ENCODE measurements at regions not wholly inside any gene's neighbourhood (a gene's known extent, or its start where the extent isn't known, plus 50 kb on each side); places are given as distances from the start of the nearest gene placed in this dataset.

DNA sequence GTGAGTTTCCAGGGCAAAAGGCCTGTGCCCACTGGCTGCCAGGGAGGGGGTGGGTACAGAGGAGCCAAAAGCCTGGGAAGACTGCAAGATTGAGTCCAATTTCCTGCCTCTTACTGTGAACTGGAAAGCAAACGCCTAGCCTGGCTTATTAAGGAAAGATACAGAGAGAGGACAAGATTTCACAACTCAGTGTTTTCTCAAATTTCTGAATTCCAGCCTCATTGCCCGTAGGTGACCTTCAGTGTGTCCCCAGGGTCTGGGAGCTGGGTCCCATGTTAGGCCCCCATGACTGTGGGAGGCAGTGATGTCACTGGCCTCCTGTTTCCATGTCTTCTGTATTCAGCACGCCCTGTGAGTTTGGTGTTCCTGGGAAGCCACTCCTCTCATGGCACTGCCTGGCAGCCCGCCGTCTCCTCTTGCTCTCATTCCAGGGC, 60.6 kb upstream of the PTPN3 start:
- H3K9ac ChIP-seq (ENCODE audit: low read depth, low read length): no peak overlapping the region
- H2BK120ac ChIP-seq (ENCODE audit: low read depth, low read length): no peak overlapping the region
- H2AK9ac ChIP-seq (replicated peaks; ENCODE audit: low read depth, low read length, poor library complexity): no peak overlapping the region
- no peaks in the 10 kb centered on the region for H3K79me1 ChIP-seq (ENCODE audit: low read depth in 1 of 2, low read length in 2 of 2)
- no TSS peak for BruUV-seq (replicated peaks)
- ChIA-PET POLR2A (ENCODE audit: unreplicated experiment) (no interaction called here), CTCF (no interaction called here)
- H2AK5ac ChIP-seq (ENCODE audit: low read depth, low read length): no peak overlapping the region
- no peak for DNase-seq
- no peak overlapping the region for H2AFZ ChIP-seq (replicated peaks; ENCODE audit: low read length, poor library complexity)
- H3K9me1 ChIP-seq (ENCODE audit: insufficient read depth, low read length): no peaks in the 10 kb centered on the region
- H3K9me3 ChIP-seq (ENCODE audit: control insufficient read depth, insufficient read depth, low read length): no peaks in the 10 kb centered on the region
- H3K4me1 ChIP-seq (ENCODE audit: control insufficient read depth, insufficient read depth, low read length): no peaks in the 10 kb centered on the region
- no peak overlapping the region for H3K18ac ChIP-seq (ENCODE audit: low read depth, low read length)
- H3K4me2 ChIP-seq (ENCODE audit: low read depth, low read length): no peak overlapping the region
- H3K27me3 ChIP-seq (ENCODE audit: control insufficient read depth, insufficient read depth, low read length): peaks cover 41% of the 10 kb centered on the region
- intact Hi-C loops (cut with micrococcal nuclease) (no loop called here), in situ Hi-C loops (cut with MboI; ENCODE audit: low sequenced_read_pairs) (no loop called here), dilution Hi-C loops (cut with HindIII; ENCODE audit: low sequenced_read_pairs, unreplicated experiment) (no loop called here)
- H3K4me3 ChIP-seq (ENCODE audit: insufficient read depth, low read depth, low read length): no peak overlapping the region
- no peak overlapping the region for H2BK15ac ChIP-seq (ENCODE audit: low read depth, low read length)
- WGBS, 2 experiments (ENCODE audit: extremely low coverage in 2 of 2, insufficient read length in 1 of 2): 79% methylated on average over 4 of the region's 5 CpGs; no CpG with 5 or more reads in 1 of the 2 experiments
- H4K91ac ChIP-seq (ENCODE audit: insufficient read depth, low read depth, low read length): no peak overlapping the region
- H3K27ac ChIP-seq (ENCODE audit: insufficient read depth, low read length): no peak overlapping the region
- H4K20me1 ChIP-seq (ENCODE audit: insufficient read depth, low read length): no peaks in the 10 kb centered on the region
- TF ChIP-seq MAFK (IDR thresholded peaks at IDR 0.05; ENCODE audit: low read depth, low read length) (no peak), MAZ (IDR thresholded peaks at IDR 0.05; ENCODE audit: borderline replicate concordance, low read depth, low read length) (no peak), MXI1 (IDR thresholded peaks at IDR 0.05; ENCODE audit: borderline replicate concordance, low read depth, low read length) (no peak), POLR2A (IDR thresholded peaks at IDR 0.05; ENCODE audit: low read depth, low read length) (no peak), RFX5 (IDR thresholded peaks at IDR 0.05; ENCODE audit: low read depth, low read length) (no peak), RCOR1 (IDR thresholded peaks at IDR 0.05; ENCODE audit: insufficient replicate concordance, low read length) (no peak), BHLHE40 (IDR thresholded peaks at IDR 0.05; ENCODE audit: low read depth, low read length) (no peak), CHD1 (IDR thresholded peaks at IDR 0.05; ENCODE audit: low read depth, low read length) (no peak), SMC3 (IDR thresholded peaks at IDR 0.05; ENCODE audit: low read depth, low read length) (no peak), NFE2L2 (IDR thresholded peaks at IDR 0.05; ENCODE audit: low read depth, low read length) (no peak), RAD21 (IDR thresholded peaks at IDR 0.05; ENCODE audit: low read length) (no peak), FOS (IDR thresholded peaks at IDR 0.05; ENCODE audit: low read depth, low read length) (no peak), CEBPB (IDR thresholded peaks at IDR 0.05; ENCODE audit: low read depth, low read length) (no peak)
- TF ChIP-seq, protein P1, sequence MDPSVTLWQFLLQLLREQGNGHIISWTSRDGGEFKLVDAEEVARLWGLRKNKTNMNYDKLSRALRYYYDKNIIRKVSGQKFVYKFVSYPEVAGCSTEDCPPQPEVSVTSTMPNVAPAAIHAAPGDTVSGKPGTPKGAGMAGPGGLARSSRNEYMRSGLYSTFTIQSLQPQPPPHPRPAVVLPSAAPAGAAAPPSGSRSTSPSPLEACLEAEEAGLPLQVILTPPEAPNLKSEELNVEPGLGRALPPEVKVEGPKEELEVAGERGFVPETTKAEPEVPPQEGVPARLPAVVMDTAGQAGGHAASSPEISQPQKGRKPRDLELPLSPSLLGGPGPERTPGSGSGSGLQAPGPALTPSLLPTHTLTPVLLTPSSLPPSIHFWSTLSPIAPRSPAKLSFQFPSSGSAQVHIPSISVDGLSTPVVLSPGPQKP (IDR thresholded peaks at IDR 0.05; ENCODE audit: borderline replicate concordance, low read depth, low read length): no peak
- TF ChIP-seq, protein P2, sequence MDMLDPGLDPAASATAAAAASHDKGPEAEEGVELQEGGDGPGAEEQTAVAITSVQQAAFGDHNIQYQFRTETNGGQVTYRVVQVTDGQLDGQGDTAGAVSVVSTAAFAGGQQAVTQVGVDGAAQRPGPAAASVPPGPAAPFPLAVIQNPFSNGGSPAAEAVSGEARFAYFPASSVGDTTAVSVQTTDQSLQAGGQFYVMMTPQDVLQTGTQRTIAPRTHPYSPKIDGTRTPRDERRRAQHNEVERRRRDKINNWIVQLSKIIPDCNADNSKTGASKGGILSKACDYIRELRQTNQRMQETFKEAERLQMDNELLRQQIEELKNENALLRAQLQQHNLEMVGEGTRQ (IDR thresholded peaks at IDR 0.05; ENCODE audit: low read depth, low read length): no peak
- TF ChIP-seq, protein P3, sequence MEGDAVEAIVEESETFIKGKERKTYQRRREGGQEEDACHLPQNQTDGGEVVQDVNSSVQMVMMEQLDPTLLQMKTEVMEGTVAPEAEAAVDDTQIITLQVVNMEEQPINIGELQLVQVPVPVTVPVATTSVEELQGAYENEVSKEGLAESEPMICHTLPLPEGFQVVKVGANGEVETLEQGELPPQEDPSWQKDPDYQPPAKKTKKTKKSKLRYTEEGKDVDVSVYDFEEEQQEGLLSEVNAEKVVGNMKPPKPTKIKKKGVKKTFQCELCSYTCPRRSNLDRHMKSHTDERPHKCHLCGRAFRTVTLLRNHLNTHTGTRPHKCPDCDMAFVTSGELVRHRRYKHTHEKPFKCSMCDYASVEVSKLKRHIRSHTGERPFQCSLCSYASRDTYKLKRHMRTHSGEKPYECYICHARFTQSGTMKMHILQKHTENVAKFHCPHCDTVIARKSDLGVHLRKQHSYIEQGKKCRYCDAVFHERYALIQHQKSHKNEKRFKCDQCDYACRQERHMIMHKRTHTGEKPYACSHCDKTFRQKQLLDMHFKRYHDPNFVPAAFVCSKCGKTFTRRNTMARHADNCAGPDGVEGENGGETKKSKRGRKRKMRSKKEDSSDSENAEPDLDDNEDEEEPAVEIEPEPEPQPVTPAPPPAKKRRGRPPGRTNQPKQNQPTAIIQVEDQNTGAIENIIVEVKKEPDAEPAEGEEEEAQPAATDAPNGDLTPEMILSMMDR (conservative IDR thresholded peaks at IDR 0.05; ENCODE audit: low read depth, low read length): no peak
- no peak overlapping the region for H3K14ac ChIP-seq (replicated peaks; ENCODE audit: low read depth, low read length)
- H2BK20ac ChIP-seq (ENCODE audit: low read depth, low read length): no peak overlapping the region
- H3K23ac ChIP-seq (ENCODE audit: low read depth, low read length): no peak overlapping the region
- no peak overlapping the region for H3K56ac ChIP-seq (ENCODE audit: extremely low read depth, insufficient read depth, low read length)
- no peaks in the 10 kb centered on the region for H3K36me3 ChIP-seq (ENCODE audit: control insufficient read depth, insufficient read depth, low read length)
- H4K8ac ChIP-seq (ENCODE audit: low read depth in 2 of 2, low read length in 2 of 2): no peak overlapping the region
- no peak overlapping the region for H4K5ac ChIP-seq (ENCODE audit: low read depth, low read length)
- no peak for ATAC-seq (ENCODE audit: low read depth)
- H3K4ac ChIP-seq (ENCODE audit: low read depth, low read length): no peak overlapping the region
- no peak overlapping the region for H2BK5ac ChIP-seq (ENCODE audit: low read depth, low read length, poor library complexity, severe bottlenecking)

Measured in IMR-90 (cell line).